GM19324 (cell line): ENCODE measurements at regions not wholly inside any gene's neighbourhood (a gene's known extent, or its start where the extent isn't known, plus 50 kb on each side); places are given as distances from the start of the nearest gene placed in this dataset.

Experiments
- ATAC-seq: cut with Tn5 transposase; IDR thresholded peaks from one replicate; pipeline ENCODE4 v1.9.1; 2021; ENCODE audit warnings: mild to moderate bottlenecking, moderate library complexity; ENCODE audit not compliant: unreplicated experiment, low FRiP score

DNA sequence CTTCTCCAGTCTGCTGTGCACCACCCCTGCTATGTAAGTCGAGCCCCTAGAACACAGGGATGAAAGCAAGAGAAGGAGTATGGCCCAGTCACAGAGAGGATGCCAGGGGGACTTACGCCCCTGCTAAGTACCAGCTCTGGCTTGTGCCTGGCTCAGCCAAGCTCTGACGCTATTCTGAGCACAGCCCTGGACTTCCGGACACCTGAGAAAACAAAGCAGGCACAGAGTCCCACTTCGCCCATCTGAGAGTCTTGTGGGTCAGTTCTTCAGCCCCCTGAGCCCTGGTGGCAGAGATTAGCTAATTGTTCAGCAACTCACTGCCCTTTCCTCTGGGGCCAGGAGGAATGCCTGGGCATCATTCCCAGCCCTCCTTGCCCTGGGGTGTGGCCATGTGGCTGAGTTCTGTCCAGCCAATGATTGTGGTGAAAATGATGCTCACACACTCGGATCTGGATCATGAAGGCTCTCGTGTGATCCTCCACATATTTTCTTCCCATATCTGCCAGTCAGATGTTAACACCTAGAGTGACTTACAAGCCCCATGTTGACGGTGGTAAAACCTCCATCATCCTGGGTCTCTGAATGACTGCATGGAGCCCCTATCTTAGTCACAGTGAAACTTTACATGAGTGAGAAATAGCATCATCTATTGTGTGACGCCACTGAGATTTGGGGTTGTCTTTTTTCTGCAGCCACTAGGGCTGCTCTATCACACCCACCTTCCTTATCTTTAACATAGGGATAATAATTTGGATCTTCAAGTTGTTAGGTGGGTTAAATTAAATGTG lies 105.7 kb downstream of the TPRA1 start:
- ATAC-seq: no peak

- ATAC-seq: no peak
Observed at GRCh38 chr3:127483902-127484591, 106.5 kb downstream of the TPRA1 start.

- ATAC-seq: no peak
Observed at GRCh38 chr3:127483005-127483641, 107.4 kb downstream of the TPRA1 start.

DNA sequence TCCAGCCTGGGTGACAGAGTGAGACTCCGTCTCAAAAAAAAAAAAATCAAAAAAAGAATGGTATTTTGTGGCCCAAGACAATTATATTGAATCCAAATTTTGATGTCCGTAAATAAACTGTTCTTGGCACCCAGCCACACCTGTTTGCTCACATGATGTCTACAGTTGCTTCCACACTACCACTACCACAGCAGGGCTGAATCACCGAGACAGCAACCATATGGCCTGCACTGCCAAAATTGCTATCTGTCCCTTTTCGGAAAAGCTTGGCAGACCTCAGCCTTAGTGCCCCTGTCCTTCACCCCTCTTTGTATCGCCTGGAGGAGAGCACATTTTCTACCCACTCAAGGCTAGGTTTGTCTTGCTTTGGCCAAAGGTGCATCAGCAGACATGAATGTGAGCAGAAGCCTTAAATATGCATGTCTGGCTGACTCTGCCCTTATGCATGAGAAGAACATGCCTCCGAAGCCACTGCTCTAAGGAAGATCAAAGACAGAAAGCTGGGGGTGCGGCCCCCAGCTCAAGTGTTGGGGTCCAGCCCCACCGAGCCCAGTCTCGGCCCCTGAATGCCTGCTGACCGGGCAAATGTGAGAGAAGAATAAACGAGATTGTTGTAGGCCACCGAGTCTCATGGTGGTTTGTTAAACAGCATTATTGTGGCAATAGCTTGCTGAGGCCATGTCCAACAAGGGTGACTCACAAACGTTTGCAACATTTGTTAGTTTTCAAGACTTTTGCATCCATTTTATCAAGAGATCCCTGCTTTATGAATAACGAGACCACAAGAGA lies 108.1 kb downstream of the TPRA1 start:
- no peak for ATAC-seq

DNA sequence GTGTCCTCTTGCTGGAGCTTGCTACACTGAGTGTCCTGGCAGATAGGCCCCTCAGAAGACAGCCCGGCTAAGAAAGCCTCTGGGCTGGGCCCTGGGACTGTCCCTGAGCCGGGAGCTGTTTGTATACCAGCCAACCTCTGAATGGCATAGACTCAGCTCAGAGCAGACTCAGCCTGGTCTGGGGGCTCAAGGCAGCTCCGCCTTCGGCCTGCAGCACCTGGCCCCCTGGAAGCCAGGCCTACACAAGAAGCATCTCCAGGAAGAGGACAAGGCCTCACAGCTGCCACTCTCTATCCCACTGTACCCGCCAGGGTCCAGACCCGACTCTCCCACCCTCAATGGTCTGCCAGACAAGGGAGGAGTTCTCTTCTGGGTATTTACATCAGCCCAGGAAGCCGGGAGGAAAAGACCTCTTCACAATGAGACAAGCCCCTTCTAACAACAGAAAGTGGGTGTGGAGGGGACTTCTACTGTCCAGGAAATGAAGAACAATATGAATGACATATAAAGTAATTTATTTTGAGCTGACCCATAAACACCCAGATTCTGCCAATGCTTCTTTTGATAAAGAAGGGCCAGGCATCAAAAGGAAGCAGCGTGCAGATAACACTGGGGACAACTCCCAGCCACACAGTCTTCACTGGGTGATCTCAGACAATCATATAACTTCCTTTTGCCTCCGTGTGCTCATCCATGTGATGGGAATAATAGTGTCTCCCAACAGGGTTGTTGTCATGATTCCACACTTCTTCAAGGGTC lies 110.2 kb downstream of the TPRA1 start:
- no peak for ATAC-seq

- ATAC-seq: no peak
Observed at GRCh38 chr3:127479449-127479848, 111.1 kb downstream of the TPRA1 start.

DNA sequence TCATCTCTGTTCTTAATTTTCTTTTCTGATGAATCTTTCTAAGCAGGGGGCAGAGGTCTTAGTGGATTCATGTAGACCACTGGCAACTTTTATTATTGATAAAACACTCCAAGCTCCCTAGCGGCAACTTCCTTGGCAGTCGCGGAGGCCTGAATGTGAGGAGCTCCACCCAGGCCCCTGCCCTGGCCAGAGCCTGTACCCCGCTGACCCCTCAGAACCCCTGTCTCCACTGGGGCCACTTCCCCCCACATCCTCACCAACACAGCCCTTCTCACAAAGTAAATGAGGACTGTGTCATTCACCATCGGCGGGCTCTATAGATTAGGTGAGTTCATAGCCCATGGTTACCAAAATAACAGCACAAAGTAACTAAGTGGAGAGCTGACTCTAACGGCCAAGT lies 111.6 kb downstream of the TPRA1 start:
- ATAC-seq: no peak

DNA sequence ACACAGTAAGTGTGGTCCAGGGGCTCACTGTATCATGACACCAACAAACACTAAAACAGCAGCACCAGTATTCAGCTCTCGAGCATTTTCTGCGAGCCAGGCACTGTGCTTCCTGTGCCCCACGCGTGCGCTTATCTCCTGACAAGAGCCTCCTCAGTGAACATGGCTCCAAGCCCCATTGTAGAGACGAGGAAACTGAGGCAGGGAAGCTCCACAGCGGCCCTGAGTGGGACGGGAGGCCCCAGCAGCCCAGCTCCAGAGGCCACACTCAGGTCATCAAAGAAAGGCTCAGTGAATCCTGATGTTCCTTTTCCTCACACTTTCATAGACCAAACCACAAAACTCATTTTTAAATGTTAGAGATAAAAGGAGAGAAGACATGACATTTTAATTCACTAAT lies 113.1 kb downstream of the TPRA1 start:
- no peak for ATAC-seq

DNA sequence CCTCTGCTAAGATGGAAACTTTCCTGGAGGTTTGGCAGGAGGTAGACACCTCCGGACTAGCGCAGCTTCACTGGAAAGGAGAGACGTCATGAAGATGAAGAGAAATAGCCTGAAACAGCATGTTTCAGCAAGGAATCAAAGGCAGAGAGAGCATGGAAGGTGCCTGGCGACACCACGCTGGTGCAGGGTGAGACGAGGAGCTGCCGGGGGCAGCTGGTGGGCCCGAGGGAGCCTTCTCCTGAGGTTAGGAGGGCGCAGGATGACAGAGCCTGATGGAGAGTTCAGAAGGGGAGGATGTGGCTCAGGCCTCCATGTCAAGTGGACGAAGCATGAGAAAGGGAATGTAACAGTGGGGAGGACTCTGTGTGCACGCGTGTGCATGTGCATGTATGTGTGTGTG lies 113.6 kb downstream of the TPRA1 start:
- no peak for ATAC-seq

- no peak for ATAC-seq
Observed at GRCh38 chr3:127475975-127476705, 114.4 kb downstream of the TPRA1 start.

- ATAC-seq: no peak
Observed at GRCh38 chr3:127475391-127475790, 115.1 kb downstream of the TPRA1 start.

DNA sequence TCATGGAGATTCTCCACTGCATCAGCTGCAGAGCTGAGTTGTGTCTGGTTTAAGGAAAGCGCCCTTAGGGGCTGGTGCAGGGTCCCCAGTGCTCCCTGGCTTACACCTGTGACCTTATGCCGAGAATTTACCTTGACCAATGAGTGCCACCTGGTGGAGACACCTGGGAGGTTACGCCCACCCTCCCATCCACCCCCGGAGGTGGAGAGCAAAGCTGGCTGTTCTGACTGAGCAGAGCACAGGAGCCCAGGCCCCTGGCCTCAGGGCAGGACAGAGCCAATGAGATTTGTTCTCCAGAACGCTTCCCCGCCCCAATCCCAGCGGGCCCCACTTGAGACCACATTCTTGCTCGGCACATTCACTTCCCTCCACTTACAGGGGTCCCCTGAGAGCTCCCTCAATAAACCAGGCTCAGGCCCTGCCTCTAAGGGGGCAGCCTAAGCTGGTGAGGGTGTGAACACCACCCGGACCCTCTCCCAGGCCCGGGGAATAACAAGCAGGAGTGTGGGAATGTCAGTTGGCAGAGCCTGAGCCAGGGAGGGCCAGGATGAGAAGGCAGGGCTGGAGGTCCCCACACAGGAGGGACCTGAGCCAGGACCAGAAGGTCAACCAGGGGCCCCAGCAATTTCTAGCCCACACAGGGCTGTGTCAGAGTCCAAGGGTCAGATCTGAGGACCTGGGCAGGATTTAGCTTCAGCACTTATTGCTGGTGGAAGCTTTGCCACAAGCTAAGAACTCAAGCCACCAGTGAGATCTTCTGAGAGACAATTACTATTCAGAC lies 117.1 kb downstream of the TPRA1 start:
- no peak for ATAC-seq

GRCh38 chr3:127472506-127472905 lies 118.0 kb downstream of the TPRA1 start:
- no peak for ATAC-seq

DNA sequence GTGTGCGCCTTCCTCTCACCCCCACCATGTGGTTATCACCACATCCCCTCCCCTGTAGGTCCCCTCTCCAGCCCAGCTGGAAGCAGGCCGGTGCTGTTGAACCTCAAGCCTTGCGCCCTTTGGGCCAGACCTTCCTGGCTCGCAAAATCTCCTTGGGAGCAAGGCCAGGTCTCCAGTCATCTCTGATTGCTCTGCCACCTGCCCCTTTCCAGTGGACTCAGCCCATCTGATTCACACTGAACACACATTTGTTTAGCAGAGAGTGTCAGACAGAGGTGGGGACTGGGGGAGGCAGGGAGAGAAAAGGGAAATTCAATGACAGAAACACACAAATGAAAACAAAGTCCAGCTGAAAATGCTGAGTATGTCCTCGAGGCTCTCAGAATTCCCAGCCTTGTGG lies 119.4 kb downstream of the TPRA1 start:
- ATAC-seq: no peak

DNA sequence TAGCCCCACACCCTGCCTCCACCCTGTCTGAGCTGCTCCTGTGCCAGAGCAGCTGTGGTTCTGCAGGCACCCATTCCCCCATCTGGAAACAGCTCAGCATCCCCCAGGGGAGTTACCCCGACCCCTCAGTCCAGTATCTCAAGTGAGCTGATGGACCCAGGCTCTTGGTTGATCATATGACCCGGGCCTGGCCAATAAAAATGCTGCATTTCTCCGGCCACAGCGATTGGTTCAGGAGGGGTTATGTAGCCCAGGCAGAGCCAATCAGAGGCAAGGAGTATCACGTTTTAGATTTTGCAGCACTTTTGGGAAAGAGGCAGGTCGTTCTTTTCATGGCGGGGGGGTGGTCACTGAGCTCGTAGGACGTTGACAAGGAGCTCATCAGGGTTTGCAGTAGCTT lies 120.8 kb downstream of the TPRA1 start:
- no peak for ATAC-seq

GRCh38 chr3:127467391-127467790 lies 123.1 kb downstream of the TPRA1 start:
- ATAC-seq: no peak

DNA sequence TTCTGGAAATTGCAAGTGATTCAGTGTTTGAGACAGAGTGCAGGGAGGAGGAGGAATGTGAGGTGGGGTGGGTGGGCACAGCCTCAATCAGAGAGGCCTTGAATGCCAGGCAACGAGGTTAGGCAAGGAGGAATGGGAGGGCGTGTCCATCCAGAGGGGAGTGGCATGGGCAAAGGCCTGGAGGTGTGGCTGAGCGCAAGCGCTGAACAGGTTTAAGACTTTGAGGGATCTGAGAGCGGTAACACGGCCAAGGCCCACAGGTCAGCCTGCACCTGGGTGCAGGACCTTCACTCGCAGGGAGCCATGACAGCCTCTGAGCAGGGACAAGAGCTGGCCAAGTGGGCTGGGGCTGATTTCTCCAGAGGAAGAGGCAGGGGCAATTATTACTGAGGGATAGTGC lies 125.9 kb downstream of the TPRA1 start:
- ATAC-seq: no peak

DNA sequence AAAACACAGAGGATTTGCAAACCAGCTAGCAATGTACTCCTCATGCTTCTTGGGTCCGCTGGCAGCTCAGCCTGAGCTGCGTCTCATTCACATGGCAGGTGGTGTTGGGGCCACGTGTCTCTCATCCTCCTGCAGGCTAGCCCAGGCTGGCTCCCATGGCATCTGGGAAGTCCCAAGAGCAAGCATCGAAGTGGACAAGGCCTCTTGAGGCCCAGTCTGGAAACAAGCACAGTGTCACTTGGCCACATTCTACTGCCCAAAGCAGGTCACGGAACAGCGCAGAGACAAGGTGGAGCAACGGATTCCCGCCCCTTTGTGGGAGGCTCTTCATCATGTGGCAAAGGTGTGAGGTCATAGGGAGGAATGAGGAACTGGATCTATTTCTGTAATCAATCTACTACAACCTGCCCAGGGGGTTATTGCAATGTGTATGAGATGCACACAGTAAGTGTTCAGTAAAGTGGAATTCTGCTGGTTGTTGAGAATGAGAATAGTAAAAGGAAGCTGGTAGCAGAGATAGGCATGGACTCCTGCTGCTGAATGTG lies 128.3 kb downstream of the TPRA1 start:
- no peak for ATAC-seq
